Stimulated activated CD4-positive, alpha-beta T cell treated with anti-CD3 and anti-CD28 coated beads, Interleukin-15, amount 100 ng/mL, for 48 hours (primary cell): ENCODE measurements at regions not wholly inside any gene's neighbourhood (a gene's known extent, or its start where the extent isn't known, plus 50 kb on each side); places are given as distances from the start of the nearest gene placed in this dataset.
"Not testable (repeated sequence)": the region's sequence is repeated elsewhere in the genome, so short reads cannot be mapped to it uniquely, and the experiment has no call there.

ENCODE experiments used
- DNase-seq, 2 donors: peaks; one replicate each; pipeline ENCODE4 v3.0.0-alpha.2; 2020; ENCODE audit warnings: low read depth in 2 of 2

DNA sequence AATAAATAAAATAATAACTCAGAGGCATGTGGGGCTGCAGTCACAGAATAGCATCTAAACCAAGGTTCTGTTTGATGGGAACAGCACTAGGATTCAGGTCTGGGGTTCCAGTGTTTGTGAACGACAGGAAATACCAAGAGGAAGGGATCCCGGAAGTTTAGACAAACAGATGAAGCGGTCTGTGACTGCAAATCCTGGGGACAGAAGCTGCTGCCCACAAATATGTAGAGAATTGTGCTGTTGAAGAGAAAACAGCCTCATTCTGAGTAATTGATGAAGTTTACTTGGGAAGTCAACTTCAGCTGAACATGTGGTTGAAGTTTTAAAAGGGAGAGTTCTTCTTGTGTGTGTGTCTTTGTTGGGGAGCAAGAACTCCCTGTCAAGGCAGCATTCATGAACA is 98.4 kb upstream of the TBX5 start:
- DNase-seq, result no peak

DNA sequence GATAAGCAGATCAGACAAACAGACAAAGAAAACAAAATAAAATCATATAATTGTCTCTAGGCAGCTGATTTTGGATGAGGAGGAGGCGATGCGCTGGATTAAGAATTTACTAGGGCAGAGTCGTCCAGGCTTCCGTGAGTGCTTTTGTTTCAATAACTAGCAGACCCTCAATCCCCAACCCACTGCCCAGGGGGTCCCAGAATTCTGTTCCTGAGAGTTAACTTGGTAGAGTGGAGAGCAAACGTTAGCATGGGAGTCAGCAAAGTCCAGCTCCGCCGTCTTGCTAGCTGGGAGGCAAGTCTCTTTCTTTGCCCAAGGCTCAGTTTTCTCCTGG is 95.5 kb upstream of the TBX5 start:
- DNase-seq, result no peak

DNA sequence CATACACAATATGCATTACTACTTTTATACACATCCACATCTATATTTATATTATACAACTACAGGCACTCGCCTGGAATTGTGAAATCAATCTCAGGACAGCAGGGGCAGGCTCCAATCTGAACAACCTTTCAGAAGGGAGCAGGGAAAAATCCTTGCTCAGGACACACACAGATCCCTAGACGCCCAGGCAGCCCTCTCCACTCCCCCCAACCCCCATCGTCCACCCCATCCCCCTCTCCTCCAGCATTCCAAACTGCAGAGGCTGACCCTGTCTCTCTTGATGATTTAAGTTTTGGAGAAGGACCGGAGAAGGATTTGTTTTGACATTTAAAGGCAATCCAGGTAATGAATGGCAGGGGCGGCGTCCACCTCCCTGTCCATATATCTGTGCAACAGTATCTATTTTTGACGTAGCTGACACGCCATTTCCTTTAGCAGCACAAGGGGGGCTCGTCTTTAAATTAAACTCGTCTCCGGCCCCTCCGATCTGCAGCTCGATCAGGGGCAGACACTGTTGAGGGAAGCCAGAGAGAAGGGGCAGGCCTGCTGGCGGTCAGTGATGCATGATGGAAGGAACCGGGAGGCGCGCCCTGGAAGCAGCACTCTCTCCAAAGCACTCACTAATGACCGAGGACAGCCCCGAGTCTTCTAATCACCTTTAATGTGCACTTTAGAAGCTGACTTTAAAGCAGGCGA is 95.0 kb upstream of the TBX5 start:
- no peak for DNase-seq

DNA sequence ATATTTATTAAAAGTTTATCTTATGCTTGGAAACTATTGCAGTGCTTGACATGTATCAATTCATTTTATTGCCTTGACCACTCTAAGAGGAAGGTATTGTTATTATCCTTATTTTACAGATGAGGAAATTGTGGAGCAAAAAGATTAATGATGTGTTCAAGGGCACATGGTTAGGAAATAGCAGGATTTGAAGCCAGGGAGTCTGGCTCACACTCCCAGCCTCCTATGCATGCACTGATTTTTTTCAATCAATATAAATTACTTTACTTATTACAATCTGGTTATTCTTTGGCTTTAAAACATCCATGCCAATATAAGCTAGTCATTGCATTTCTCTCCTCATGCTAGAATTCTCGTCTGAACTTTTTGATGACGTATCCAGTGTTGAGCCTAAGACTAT is 94.2 kb upstream of the TBX5 start:
- DNase-seq, result no peak

DNA sequence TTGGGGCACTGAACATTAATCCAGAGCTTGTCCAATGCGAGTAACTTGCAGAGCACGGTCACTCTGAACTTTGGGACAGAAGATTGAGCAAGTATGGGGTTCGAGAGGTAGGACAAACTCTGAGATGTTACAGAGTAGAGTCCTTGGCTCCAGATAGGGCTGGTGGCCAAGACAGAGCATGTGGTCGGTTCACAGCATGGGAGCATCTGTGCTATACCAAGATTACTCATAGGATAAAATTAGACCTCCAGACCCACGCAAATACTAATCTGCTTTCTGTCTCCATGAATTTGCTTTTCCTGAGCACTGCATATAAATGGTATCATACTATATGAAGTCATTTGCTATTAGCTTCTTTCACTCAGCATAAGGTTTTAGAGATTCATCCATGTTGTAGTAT is 93.4 kb upstream of the TBX5 start:
- no peak for DNase-seq

DNA sequence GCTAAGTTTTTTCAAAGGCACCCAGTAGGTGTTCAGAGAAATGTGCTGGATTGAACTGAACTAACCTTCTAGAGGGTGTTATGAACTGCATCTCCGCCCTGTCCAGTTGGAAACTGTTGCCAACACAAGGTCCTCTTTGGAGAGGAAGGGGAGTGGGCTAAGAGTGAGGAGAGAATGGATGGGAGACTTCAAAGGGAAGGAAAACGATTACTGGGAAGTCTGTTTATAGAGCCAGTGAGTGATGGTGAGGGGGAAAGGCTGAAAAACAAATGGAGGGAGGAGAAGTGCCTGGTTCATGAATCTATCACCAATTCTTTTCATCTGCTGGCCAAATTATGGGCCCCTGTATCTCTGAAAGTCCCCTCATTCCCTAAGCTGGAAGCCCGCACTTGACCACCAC is 86.0 kb upstream of the TBX5 start:
- no peak for DNase-seq

DNA sequence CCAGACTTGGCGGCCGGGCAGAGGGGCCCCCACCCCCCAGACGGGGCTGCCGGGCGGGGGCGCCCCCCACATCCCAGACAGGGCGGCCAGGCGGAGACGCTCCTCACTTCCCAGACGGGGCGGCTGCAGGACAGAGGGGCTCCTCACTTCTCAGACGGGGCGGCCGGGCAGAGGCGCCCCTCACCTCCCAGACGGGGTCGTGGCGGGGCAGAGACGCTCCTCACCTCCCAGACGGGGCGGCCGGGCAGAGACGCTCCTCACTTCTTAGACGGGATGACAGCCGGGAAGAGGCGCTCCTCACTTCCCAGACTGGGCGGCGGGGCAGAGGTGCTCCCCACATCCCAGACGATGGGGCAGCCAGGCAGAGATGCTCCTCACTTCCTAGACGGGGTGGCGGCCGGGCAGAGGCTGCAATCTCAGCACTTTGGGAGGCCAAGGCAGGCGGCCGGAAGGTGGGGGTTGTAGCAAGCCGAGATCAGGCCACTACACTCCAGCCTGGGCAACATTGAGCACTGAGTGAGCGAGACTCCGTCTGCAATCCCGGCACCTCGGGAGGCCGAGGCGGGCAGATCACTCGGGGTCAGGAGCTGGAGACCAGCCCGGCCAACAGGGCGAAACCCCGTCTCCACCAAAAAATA is 79.0 kb upstream of the TBX5 start:
- DNase-seq, result not testable (repeated sequence)

DNA sequence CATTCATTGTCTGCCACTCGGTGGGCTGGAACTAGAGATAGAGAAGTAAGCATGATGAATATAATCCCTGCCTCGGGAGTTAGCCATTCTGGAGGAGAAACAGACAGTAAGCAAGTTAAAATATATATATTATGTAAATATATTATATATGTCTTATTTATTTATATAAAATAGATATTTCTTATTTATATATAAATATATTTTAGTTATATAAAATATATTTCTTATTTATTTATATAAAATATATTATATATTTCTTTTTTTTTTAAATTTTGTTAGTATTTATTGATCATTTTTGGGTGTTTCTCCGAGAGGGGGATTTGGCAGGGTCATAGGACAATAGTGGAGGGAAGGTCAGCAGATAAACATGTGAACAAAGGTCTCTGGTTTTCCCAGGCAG is 78.1 kb upstream of the TBX5 start:
- no peak for DNase-seq

DNA sequence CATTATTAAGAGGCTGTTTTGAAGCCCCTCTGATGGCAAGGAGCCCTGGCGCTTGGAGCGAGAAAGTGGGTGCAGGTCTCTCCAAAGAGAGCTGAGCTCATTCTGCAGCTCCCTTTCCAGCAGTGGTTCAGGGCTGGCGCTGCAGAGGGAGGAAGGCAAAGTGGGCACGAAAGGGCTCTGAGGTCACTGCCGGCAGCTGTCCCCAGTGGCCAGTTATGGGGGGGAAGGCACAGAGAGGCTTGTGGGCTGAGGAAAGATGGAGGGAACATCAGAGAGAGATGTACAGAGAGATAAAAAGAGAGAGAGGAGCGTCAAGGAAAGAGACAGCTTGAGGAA is 75.2 kb upstream of the TBX5 start:
- no peak for DNase-seq

DNA sequence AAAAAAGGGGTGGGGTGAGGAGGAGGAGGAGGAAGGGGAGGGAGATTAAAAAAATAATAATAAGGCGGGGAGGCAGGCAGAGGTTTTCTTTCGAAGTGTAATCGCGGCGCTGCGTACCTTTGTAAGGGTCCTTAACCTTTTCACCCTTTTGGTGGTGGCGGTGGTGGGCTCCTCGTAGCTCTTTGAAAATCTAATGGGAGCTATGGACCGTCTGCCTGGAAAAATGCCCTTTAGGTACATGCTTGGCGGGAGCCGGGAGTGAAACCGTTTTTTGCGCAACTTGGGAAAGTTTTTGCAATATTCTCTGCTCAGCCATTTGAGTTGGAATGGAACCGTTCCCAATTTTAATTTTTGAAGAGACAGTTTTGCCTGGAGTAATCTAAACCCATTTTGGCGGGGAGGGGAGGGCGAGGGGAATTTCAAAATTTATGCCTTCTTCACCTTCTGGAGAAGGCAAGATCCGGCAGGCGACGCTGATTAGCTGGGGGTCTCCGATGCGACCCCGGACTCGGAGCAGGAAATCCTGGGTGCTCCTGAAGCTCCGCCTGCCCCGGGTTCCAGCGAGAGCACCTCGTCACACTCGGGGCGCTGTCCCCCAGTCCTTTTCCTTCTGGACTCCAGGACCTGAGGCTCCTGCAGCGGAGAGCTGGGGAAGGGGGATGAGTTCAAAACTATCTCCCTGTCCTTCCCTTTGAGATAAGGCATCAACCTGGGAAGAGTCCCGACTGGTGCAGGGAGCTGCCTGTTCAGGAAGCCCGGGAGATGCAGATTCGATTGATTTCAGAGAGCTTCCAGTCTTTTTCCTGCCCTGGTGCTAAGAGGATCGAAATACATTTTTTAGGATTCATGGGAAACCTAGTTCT is 74.6 kb upstream of the TBX5 start:
- no peak for DNase-seq

DNA sequence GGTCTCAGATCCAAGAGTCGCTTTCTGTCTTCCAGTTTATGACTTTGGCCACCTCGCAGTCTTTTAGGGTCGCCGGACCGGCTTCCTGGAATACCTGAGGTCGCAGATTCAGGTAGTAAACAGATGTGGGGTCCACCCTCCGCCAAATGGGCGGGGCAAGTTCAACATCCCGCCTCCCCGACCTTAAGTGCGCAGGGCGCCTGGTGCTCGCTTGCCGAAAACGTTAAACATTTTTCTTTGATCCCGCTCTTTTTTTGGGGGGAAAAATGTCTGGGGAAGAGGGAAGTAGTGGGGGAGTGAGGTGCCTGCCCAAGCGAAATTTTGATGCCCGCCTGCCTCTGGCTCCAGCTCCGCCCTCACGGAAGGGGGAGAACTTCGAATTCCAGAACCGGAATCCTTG is 73.9 kb upstream of the TBX5 start:
- no peak for DNase-seq

DNA sequence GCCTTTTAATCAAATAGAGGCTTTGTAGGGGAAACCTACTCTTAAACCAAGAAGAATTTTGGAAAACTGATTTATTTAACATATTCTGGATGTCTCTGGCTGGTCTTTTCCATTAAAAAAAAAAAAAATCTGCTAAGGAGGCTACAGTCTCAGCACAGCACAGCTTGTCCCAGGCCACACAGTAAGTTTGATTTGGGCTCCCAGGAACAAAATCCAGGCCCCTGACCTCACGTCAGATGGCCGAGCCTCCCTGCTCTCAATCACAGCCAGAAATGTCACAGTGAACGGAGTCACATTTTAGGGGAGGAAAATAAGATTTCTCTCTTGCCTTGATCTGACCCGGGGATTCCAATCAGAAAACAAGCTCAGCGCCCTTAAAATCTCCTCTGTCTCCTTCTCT is 72.9 kb upstream of the TBX5 start:
- DNase-seq, result no peak

DNA sequence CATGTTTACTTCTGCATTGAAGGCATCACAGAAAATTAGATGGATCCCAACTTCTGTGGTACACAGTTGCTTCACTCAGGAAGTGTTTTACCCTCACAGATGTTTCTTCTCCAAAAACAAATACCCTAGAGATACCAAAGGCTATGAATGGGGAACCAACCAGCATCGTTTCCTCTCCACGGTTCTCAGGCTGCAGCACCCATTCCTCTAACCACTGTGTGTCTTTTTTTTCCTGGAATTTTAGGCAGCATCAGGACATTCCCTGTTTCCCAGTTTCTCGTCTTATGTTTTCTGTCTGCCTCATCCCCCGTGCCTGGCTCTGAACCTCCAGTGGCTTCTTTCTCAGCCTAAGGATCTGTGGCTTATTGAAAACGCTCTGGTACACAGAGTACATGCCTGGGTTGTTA is 72.0 kb upstream of the TBX5 start:
- no peak for DNase-seq

DNA sequence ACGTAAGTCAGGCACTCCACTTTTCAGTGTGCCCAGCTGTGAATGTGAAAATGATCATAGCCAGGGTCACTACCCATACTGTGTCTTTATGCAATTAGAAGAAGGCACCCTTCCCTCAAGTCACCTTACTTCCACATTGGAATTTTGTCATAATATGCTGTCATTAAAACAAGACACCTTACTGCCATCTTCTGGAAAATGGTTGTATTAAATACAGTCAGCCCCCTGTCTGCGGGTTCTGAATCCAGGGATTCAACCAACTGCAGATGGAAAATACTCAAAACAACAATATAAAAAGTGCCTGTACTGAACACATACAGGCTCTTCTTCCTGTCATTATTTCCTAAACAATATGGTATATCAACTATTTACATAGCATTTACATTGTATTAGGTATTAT is 70.2 kb upstream of the TBX5 start:
- no peak for DNase-seq

DNA sequence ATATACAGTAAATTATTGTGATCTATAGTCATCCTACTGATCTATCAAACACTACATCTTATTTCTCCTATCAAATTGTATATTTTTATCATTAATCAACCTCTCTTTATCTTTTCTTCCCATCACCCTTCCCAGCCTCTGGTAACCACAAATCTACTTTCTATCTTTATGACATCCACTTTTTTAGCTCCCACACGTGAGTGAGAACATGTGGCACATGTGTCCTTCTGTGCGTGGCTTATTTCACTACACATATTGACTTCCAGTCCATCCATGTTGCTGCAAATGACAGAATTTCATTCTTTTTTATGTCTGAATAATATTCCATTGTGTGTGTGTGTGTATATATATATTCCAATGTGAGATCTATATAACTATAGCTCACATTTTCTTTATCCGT is 67.8 kb upstream of the TBX5 start:
- no peak for DNase-seq

DNA sequence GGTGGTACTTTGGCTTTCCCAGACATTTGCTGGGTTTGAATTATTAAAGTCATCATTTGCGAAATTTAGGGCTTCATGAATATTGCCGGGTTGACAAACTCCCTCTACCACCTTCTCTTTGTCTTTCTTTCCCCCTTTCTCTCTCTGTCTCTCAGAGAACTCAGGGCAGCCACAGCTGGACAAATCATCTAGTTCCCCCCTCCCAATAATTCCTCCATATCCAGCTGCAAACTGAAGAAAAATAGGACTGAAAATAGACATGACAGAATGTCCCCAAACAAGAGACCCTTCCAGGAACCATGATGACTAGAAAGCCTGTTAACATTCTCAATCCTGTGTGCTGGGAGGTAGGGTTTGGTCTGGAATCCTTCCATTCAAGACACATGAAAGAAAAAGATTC is 67.1 kb upstream of the TBX5 start:
- no peak for DNase-seq

DNA sequence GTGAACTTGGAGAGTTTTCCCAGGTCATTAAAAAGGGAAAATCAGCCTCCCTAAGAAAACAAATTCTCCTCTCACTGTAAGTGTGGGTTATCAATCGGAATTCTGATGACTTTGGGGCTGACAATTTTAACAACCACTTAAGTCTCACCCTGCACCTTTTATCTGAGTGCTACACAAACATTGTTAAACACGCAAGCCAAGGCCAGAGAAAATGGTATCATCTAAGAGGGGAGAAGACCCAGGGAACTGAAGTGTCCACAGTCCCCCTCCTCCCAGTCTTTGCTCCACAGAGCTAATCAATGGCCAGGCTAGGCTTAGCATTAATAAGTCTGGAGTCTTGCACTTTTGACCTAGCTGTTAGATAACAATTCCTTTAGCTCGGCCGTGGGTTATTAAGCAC is 51.7 kb upstream of the TBX5 start:
- DNase-seq, result no peak
